ENCODE measurements at regions not wholly inside any gene's neighbourhood (a gene's known extent, or its start where the extent isn't known, plus 50 kb on each side); places are given as distances from the start of the nearest gene placed in this dataset.

- TF ChIP-seq CTCF (IDR thresholded peaks at IDR 0.05), result no peak
- H3K4me1 ChIP-seq (ENCODE audit: low read depth), result peaks cover 9% of the 10 kb centered on the region
- intact Hi-C loops (cut with DNase I, micrococcal nuclease), result no loop called here
- no peak for ATAC-seq
- H3K36me3 ChIP-seq (ENCODE audit: low read depth), result no peaks in the 10 kb centered on the region
- no peak overlapping the region for H3K4me3 ChIP-seq
- no peak for DNase-seq
- H3K9me3 ChIP-seq, result no peaks in the 10 kb centered on the region
Measured at GRCh38 chr5:125581311-125581710, 834.9 kb upstream of the ZNF608 start.

- no peak overlapping the region for H3K4me3 ChIP-seq
- ATAC-seq (no peak), DNase-seq (no peak)
- TF ChIP-seq CTCF (IDR thresholded peaks at IDR 0.05), result no peak
- no peaks in the 10 kb centered on the region for H3K36me3 ChIP-seq (ENCODE audit: low read depth)
- peaks cover 9% of the 10 kb centered on the region for H3K4me1 ChIP-seq (ENCODE audit: low read depth)
- intact Hi-C loops (cut with DNase I, micrococcal nuclease), result no loop called here
- H3K9me3 ChIP-seq, result no peaks in the 10 kb centered on the region
Measured at GRCh38 chr5:125582352-125582751, 835.9 kb upstream of the ZNF608 start.

GRCh38 chr5:125583321-125584139 lies 837.1 kb upstream of the ZNF608 start:
- ATAC-seq (no peak), DNase-seq (no peak)
- H3K36me3 ChIP-seq (ENCODE audit: low read depth), result no peaks in the 10 kb centered on the region
- no peak overlapping the region for H3K4me3 ChIP-seq
- no peak for TF ChIP-seq CTCF (IDR thresholded peaks at IDR 0.05)
- H3K4me1 ChIP-seq (ENCODE audit: low read depth), result peaks cover 9% of the 10 kb centered on the region
- intact Hi-C loops (cut with DNase I, micrococcal nuclease), result no loop called here
- H3K9me3 ChIP-seq, result no peaks in the 10 kb centered on the region

- Histone ChIP-seq H3K36me3 (ENCODE audit: low read depth) (no peaks in the 10 kb centered on the region), H3K4me3 (no peak overlapping the region), H3K9me3 (no peaks in the 10 kb centered on the region), H3K4me1 (ENCODE audit: low read depth) (peaks cover 9% of the 10 kb centered on the region)
- intact Hi-C loops (cut with DNase I, micrococcal nuclease), result no loop called here
- DNase-seq (no peak), ATAC-seq (no peak)
- TF ChIP-seq CTCF (IDR thresholded peaks at IDR 0.05), result no peak
Measured at GRCh38 chr5:125584140-125584520, 837.7 kb upstream of the ZNF608 start.

GRCh38 chr5:125587631-125588030 lies 835.6 kb upstream of the GRAMD2B start:
- Histone ChIP-seq H3K4me1 (ENCODE audit: low read depth) (no peaks in the 10 kb centered on the region), H3K36me3 (ENCODE audit: low read depth) (no peaks in the 10 kb centered on the region), H3K9me3 (no peaks in the 10 kb centered on the region), H3K4me3 (no peak overlapping the region)
- DNase-seq (no peak), ATAC-seq (peak; percentile 26)
- no peak for TF ChIP-seq CTCF (IDR thresholded peaks at IDR 0.05)
- intact Hi-C loops (cut with DNase I, micrococcal nuclease), result no loop called here

Data from mucosa of descending colon (tissue), 3 donors.